Fibroblast of upper back skin (primary cell): ENCODE measurements at regions not wholly inside any gene's neighbourhood (a gene's known extent, or its start where the extent isn't known, plus 50 kb on each side); places are given as distances from the start of the nearest gene placed in this dataset.

ENCODE experiments used
- DNase-seq: peaks from one replicate; pipeline ENCODE4 v3.0.0-alpha.2; 2013

DNA sequence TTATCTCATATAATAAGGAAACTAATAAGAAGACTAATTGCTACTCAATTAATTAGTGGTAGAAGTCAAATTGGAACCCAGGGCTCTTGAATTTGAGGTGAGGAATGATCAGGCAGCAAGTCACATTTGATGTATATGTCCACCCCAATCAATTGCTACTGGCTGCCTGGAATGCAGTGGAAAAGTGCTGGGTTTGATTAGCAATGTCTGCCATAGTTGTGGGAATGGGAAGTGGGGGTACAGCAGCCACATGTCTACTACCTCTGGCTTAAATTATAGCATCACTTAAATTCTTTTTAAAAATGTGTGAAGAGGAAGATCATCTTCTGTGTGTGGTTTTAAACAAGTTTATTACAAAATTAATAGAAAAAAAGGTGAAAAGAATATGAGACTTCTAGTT is 50.8 kb upstream of the NAV2 start:
- no peak for DNase-seq

DNA sequence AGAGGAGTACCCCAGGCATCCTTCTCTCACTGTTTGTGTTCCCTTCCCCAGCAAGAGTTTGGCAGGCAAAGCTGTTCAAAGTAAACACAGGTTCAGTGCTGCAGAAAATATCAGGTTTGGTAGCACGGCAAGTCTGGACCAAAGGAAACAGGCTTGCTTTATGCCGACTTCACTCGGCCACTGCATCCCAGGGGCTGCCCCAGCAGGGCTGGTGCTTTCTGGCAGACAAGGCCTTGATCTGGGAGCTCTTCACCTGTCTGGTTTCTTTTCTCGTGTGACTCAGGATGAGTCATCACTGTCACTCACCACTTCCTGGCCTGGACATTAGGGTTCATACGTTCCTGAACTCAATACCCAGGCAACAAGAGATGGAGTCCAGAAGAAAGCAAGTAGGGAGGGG is 52.6 kb upstream of the NAV2 start:
- DNase-seq = peak; percentile 60

DNA sequence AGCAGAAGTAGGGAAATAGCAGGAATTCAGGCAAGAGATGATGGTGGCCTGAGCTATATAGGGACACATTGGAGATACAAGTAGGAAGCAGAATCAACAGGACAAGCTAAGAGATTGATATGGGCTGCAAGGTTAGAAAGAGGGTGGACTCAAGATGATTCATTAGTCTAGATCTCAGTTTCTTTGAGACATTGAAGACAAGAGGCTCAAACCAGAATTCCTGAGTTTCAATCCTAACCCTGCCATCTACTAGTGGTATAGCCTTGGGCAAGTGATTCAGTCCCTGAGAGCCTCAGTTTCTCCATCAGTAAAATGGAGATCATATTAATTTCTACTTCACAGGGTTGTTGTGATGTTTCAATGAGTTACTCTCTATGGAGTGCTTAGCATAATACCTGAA is 53.1 kb upstream of the NAV2 start:
- DNase-seq = no peak

DNA sequence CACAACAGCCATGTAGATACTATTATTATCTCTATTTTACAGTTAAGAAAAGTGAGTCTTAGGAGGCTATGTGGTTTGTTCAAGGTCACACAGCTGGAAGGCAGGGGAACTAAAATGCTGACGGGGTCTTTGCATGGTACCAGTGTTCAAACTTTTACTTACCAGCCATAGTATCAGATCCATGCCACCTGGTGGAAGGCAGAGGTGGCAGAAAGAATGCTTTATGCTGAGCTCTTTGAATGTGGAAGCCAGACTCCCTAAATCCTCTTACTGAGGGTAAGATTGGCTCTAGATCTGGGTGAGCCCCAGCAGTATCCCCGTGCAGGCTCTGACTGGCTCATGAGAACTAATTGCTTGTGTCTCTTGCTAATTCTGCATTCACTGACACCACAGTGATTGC is 54.3 kb upstream of the NAV2 start:
- DNase-seq = no peak

DNA sequence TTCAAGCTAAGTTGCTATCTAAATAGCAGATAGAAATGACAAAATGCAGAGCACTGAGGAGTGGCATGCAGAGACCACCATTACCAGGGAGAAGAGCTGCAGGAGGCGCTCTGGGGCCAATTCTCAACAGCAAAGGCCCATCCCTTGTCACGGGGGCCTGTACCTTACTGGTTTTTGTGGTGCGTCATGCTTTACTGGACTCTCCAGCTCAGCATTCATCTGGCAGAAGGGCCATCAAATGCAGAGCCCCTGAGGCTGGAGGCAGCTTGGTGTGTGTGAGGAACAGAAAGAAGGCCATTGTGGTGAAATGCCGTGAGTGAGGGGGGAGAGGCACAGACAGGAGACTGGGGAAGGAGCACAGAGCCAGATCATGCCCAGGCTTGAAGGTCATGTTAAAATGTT is 56.5 kb upstream of the NAV2 start:
- no peak for DNase-seq

DNA sequence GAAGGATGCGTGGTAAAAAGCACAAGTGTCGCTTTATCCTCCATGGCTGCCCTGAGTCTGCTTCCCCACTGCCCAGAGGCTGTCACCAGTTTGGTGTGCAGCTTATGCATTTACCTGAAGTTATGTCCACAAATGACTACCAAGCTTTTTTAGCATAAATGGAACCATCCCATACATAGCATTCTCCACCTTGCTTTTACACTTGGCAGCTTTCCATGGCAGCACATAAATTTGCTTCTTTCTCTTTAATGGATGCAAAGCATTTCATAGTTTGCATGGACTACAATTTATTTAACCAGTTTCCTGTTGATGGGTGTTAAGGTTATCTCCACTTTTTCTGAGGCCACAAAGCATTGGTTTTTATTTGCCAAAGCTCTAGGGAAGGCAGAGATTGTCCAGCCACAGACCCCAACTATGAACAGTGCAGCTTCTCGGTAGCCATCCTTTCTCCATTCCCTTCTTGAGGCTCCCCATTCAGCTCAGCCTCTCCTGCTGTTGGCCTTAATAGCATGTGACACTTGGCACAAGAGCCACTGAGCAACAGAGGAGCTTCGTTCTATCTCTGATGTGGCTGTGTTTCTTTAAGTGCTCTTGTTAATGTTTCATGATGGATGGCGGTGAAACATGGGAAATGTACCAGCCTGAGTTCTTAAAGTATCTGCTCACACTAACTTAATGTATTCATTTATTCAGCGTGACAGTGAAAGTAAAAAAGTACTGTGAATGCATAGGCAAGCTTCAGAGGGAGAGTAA is 59.8 kb upstream of the NAV2 start:
- DNase-seq = no peak

DNA sequence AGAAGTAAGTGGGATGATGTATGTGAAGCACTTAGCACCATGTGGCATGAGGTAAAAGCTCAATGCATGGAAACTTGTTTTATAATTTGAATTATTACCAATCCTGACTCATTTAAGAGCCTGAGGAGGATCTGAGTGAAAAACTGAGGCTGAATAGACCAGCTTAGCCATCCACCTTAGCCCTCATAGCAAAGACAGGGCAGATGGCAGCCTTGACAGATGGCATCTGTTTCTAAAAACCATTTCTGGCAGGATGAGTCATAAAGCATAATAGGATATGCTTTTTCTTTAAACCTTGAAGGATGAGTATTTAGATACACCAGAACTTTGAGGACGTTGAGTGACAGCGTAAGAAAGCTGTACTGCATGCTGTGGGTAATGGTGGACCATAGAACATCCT is 61.0 kb upstream of the NAV2 start:
- DNase-seq = no peak

DNA sequence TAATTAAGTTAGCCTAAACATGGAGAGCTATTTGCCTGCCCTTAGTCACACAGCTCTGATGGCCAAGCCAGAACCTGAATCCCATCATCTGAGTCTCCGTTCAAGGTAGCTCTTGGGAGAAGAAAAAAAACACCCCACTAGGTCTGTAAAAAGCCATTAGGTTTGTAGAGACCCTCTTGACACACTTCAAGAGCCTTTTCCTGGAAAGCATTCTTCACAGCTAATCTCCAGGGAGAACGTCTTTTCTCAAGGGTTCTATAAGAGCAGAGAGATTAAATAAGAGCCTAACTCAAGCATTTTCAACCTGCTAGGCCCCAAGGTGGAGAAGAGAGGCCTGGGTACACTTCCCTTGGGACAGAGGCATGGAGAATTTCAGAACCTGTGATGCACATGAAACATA is 61.6 kb upstream of the NAV2 start:
- no peak for DNase-seq

DNA sequence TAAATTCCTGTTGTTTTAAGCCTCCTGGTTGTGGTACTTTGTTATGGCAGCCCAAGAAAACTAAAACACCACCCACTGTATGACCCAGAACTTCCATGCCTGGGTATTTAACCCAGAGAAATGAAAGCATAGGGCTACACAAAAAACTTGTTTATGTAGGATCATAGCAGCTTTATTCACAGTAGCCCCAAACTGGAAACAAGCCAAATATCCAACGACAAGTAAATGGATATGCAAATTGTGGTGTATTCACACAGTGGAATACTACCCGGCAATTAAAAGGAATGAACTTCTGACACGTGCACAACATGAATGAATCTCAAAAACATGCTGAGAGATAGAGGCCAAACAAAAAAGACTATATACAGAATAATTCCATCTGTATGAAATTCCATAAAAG is 62.2 kb upstream of the NAV2 start:
- DNase-seq = no peak

DNA sequence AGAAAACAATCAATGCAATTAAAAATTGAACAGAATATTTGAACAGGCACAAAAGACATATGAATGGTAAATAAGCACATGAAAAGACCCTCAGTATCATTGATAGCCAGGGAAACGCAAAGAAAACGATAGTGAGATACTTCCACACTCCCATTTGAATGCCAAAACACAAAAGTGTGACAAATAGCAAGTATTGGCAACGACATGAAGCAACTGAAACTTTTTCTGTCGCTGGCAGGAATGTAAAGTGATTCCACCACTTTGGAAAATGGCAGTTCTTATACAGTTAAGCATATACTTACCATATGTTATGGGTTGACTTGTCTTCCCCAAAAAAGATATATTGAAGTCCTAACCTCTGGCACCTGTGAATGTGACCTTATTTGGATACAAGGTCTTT is 62.9 kb upstream of the NAV2 start:
- DNase-seq = no peak

DNA sequence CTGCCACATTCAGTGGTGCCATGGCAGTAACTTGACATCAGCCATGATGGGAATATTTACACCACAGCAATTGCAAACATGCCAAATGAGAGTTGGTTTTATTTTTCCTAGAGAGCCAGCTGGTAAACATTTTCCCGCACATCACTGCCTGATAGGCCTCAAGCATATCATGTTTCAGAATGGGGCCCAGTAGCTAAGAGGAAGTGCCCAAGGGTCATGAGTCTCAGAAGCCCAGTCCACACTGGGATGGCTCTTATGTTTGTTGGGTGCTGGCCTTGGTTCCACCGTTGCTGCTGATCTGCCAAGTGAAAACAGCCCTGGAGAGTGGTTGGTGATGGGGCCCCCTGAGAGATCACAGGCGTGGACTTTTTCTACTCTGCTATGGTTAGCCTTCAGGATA is 64.3 kb upstream of the NAV2 start:
- no peak for DNase-seq

DNA sequence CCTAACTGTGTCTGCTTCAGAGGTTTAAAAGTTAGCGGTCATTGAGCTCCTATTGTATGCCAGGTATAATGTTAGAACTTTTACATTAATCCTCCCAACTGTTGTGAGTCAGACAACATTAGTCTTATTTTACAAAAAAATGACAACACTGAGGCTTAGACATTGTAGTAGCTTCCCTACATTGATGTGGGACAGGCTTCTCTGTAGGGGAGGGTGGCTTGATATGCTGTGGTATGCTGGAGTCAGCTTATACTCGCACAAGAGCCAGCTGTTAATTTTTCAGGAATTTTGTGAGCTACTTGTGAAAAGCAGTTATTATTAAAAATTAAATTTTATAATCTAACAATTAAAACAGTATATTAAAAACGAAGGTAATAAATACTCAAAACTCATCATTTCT is 64.8 kb upstream of the NAV2 start:
- peak; percentile 54 for DNase-seq

DNA sequence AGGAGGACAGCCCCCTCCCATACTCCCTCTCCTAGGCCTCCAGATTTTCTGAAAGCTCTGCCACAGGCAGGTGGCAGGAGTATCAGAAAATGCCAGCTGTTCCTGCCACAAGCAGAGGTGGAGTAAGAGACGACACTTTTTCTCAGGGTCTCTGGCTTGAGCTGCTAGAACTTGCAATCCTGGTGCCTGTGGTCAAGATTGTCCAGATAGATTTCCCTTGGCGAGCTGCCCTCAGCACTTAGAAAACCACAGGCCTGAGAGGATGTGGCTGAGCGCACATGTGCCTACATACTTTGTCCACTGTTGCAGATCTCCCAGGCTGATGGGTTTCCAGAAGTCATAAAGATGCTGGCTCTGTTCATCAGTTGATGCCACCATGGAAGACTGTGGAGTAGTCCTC is 65.7 kb upstream of the NAV2 start:
- DNase-seq = peak; percentile 93

DNA sequence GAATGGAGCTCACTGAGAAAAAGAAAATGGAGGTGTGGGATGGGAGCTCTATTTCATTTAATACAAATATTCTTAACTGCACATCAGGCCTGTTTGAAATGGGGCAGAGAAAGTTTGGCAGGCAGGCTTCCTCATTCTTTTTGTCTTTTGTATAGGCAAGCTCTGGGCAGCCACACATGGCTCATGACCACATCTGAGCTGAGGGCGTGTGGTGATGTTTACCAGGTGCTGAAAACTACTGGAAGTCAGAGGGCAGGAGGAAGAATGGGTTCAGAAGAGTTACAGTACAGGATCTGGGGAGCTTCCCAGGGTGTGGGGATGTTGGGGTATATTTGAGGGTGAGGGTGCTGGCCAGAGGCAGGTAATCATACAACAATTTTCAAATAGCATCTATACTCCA is 66.3 kb upstream of the NAV2 start:
- no peak for DNase-seq

DNA sequence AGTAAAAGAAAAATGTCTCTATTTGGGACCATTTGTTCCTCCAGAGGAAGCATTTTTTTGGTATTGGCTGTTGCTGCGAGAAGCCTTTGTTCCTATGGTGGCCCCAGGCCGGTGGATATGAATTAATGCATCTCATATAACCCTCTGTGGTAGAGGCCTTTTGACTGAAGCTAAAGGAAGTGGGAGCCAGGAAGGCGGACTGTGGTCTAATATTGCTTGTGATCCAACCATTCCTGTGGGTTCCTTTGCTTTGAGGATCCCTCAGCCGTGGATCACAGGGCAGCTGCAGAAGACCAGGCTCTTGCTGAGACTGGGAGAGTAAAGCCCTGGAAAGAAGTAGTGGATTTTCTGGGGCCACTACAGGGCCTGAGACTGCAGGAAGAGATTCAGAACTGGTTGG is 68.3 kb upstream of the NAV2 start:
- peak; percentile 70 for DNase-seq

DNA sequence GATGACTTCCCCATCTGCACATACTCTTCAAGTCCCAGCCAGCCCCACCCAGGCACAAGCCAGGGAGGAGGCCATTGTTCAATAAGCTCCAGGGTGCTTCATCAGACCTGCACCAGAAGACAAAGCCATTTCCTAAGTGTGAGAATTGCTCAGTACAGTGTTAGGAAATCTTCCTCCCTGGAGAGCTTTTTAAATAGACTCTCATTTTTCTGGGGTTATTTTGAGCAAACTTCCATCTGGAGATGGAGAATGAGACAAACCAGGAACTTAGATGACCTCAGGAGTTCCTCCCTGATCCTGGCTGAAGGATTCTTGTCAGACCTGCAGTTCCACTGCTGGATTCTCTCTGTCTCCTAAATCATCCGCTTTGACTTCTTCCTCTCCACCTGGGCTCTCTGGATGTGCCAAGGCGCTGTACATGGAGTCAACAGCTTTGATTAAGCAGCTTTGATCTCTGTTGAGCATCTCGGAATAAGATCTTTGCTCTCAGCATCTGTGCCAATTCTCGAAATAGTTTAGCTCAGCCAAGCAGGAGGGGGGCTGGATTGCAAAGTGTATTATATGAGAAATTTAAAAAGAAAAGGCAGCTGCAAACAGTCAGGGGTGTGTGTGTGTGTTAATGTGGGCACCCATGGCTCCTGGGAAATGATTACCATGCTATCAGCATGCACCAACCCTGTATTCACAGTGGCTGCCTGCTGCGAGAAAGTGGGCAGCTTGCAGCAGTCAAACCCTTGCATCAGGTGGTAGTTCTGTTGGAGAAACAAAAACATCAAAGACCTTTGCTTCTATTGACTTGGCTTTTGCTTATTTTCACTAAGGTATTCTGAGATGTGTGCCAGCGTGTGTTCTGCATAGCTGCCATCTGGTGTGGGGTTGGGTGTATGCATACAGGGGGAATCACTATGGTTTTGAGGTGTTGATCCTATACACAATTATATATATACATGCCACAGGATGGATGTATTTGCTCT is 70.2 kb upstream of the NAV2 start:
- DNase-seq = peak; percentile 54

DNA sequence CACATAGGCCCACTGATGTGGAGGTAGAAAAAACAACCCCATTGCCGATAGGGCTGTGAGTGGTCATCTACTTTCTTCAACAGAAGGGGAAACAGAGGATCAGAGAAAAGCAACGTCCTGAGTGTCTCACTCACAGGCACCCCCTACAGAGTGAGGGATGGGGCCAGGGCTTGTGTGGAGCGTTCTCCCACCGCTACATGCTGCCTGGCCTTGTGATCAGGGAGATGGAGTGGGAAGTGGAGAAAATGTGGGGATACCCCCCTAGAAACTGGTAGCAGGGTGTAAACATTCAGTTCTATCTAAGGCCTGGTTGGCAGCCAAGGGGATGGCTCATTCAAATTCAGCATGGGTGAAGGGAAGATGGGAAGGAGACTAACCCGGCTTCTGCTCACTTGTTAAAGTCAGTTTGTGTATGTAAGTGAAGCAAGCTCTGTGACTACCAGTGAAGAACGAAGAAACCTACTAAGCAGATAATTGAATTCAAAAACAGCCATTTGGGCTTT is 73.0 kb upstream of the NAV2 start:
- DNase-seq = no peak

DNA sequence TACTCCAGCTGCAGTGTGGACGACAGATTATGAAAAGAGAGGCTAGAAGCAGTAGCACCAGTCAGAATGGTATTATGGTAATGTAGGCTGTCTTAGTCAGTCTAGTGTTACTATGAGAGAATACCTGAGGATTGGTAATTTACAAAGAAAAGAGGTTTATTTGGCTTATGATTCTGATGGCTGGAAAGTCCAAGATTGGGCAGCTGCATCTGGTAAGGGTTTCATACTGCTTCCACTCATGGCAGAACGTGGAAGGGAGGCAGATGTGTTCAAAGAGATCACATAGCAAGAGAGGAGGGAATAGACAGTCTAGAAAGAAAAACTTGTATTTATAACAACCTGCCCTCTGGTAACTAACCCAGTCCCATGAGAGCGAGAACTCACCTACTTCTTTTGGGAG is 77.3 kb upstream of the NAV2 start:
- DNase-seq = no peak

DNA sequence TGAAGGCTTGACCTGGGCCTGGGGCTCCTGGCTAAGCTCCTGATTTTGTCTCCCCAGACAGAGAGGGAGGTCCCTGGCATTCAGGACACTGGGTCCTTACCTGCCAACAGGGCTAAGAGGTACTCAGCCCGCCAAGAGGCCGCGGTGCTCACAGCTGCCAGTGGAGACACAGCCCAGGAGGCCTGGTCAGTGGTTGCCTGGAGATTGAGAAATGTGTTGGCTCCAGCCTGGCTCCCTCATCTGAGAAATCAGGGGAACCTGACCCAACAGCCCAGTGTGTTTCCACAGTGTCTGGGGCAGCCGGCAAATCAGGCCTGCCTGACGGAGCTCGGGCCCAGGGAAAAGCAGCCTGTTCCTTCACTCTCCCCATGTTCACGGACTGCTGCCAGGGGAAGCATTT is 79.4 kb upstream of the NAV2 start:
- DNase-seq = no peak

DNA sequence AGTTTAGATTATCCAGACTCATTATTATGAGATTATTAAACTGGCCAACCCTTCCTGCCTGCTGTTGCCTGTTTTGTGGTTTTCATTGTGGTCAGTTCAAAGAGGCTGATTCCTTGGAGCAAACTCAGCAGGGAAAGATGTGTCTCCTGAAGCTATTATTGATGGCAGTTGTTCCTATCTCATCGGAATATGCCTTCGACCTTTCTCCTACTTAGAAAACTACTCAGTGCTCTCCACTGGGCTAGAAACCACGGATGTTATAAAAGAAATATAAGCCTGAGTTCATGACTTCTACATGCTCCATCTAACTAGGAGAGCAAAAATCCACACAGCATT is 80.2 kb upstream of the NAV2 start:
- peak; percentile 67 for DNase-seq

DNA sequence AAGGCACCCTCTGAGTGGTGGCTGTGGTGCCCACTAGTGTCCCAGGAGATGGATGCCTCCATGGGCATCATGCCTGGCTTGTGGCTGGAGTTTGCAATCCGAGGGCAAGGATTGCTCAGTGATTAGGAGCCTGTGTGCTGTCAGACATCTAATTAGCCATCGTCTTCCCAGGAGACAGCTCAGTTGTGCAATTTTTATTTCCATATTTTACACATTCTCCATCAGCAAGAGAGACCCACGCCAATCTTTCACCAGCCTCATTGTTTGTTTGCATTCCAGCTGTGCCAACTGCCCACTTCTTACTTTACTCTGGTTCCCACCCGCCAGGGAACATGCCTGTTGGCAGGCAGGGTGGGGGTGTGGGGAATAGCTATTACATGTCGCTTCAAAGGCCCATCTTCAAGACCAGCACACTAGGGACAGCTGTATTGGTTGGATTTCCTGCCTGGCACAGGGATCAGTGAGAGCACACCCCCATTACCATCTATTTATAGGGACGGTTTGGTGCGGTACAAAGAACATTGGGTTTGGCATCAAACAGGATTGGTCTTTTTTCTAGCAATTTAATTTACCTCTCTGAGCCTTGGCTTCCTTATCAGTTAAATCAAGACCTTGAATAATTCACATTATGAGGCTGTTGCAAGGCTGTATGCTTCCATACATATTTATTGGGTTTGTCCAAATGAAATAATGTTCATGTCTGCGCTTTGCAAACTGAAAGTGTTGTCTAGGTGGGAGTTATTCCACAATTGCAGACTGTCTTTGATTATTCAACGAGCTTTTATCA is 80.7 kb upstream of the NAV2 start:
- no peak for DNase-seq

DNA sequence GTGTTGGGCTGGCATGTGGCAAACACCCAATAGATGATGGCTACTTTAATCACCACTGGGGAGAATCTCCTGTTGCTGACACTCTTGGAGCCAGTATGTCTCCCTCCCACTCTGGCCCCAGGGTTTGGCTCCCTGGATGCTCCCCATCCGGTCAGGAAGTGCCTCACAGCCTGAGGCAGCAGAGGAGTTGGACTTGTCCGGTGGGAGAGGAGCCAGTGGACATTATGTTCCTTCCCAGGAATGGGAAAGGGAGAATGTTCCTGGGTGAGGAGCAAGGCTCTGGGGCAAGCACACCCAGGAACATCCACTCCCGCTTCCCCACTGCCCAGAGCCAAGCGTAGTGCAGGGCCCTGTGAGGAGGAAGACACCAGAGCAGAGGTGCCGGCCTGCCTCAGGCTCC is 84.6 kb upstream of the NAV2 start:
- no peak for DNase-seq

DNA sequence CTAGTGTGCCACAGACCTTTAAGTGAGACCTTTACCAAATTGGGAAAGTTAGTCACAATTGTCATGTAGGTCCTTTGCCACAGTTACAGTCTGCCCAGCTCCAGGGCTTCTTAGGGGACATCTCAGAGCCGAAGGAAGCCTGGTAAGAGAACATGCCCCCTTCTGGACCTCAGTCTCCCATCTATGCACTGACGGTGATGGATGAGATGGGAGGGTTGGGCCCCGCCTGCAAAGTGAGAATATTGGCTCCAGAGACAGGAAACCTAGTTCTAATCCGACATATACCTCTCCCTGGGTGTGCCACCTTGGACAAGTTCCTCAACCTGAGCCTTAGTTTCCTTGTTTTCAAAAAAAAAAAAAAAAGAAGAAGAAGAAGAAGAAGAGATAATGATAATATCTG is 85.1 kb upstream of the NAV2 start:
- no peak for DNase-seq

DNA sequence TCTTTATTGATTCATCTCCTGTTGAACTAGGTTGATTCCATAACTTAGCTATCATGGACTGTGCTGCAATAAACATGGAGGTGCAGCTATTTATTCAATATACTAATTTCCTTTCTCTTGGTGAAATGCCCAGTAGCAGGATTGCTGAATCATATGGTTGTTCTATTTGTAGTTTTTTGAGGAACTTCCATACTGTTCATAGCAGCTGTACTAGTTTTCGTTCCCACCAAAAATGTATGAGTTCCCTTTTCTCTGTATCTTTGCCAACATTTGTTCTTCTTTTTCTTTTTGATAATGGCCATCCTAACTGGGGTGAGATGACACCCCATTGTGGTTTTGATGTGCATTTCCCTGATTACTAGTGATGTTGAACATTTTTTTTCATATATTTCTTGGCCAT is 87.2 kb upstream of the NAV2 start:
- no peak for DNase-seq
